ENCODE measurements at regions not wholly inside any gene's neighbourhood (a gene's known extent, or its start where the extent isn't known, plus 50 kb on each side); places are given as distances from the start of the nearest gene placed in this dataset.

- TF ChIP-seq CTCF (IDR thresholded peaks at IDR 0.05) = no peak
- TF ChIP-seq POLR2A (IDR thresholded peaks at IDR 0.05) = no peak
These were observed 227.7 kb upstream of the ANO5 start for GRCh38 chr11:21965221-21965620.

All from stomach (tissue), 4 donors.